Upper lobe of left lung (tissue), 6 donors: ENCODE measurements at regions not wholly inside any gene's neighbourhood (a gene's known extent, or its start where the extent isn't known, plus 50 kb on each side); places are given as distances from the start of the nearest gene placed in this dataset.

ENCODE experiments used
- ATAC-seq, 2 donors: fragments of 200-7000 bp; cut with Tn5 transposase; one replicate each; pipeline ENCODE4 v1.9.1; 2022; ENCODE audit warnings: mild to moderate bottlenecking in 2 of 2, moderate library complexity in 2 of 2; ENCODE audit not compliant: low FRiP score in 2 of 2
- DNase-seq, 2 donors: peaks; one replicate each; pipeline ENCODE4 v3.0.0-alpha.2; 2019 to 2020
- H3K27ac ChIP-seq, 4 donors: fragments of 200-600 bp; sonication (generic); one replicate each; pipeline ENCODE4 v1.5.1; 2016 to 2019
- H3K27me3 ChIP-seq, 4 donors: fragments of 200-600 bp; sonication (generic); one replicate each; pipeline ENCODE4 v1.5.1; 2017 to 2019
- H3K36me3 ChIP-seq, 4 donors: fragments of 200-600 bp; sonication (generic); one replicate each; pipeline ENCODE4 v1.5.1; 2016 to 2019
- H3K4me1 ChIP-seq, 4 donors: fragments of 200-600 bp; sonication (generic); one replicate each; pipeline ENCODE4 v1.5.1; 2018 to 2019
- H3K4me3 ChIP-seq, 4 donors: fragments of 200-600 bp; sonication (generic); one replicate each; pipeline ENCODE4 v1.5.1; 2017 to 2019; ENCODE audit warnings: mild to moderate bottlenecking in 2 of 4, moderate library complexity in 1 of 4
- H3K9me3 ChIP-seq, 4 donors: fragments of 200-600 bp; sonication (generic); one replicate each; pipeline ENCODE4 v1.5.1; 2018 to 2019
- EP300 ChIP-seq, 4 donors: sonication (generic); formaldehyde crosslinking; IDR thresholded peaks; one replicate each; pipeline ENCODE4 v1.5.1; 2017; ENCODE audit warnings: antibody characterized with exemption in 4 of 4, control low read depth in 2 of 4
- POLR2A ChIP-seq, 4 donors: fragments of 450-650 bp; IDR thresholded peaks; one replicate each; pipeline ENCODE4 v1.5.1; 2016 to 2017; ENCODE audit warnings: antibody characterized with exemption in 4 of 4, mild to moderate bottlenecking in 2 of 4
- POLR2AphosphoS5 ChIP-seq, 2 donors: sonication (generic); formaldehyde crosslinking; IDR thresholded peaks; one replicate each; pipeline ENCODE4 v1.5.1; 2017; ENCODE audit warnings: antibody characterized with exemption in 2 of 2
- WGBS, 2 donors: methylation state at CpG; one replicate each; pipeline ENCODE4 v1.1.5; 2017 to 2018; 5-methylcytosine and 5-hydroxymethylcytosine counted together
- TF ChIP-seq, protein P1 (sequence below), 6 experiments: fragments of 450-650 bp in 4 of 6; fragments of 200-600 bp in 2 of 6; sonication (generic) in 2 of 6; IDR thresholded peaks; one replicate each; pipeline ENCODE4 v1.5.1; 2016 to 2019; ENCODE audit warnings: antibody characterized with exemption in 6 of 6
- donor health status: DM: no; HTN: no; CAD: no; lungs with moderate emphysema.
- donor health status: DM: no; HTN: yes; CAD: no; lungs with severe emphysema.

DNA sequence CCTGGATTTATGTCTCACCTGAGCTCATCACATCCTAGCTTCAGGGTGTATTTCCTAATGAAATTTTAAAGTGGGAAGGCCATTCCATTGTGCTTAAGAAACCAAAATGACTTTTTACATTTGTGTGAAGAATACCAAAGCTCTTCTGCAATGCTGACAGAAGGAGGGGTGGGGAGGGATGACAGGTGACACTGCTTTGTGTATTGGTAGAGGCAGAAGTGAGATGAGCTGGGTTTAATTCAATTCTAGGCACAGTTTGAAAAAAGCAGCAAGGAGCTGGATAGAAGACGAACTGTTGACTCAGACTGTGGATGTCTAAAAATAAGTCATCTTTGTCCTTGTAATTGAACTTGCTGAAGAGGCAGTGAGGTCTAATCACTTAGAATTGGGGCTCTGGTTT, 710.3 kb upstream of the KIRREL3 start:
- ATAC-seq (no peak), DNase-seq (no peak)
- H3K27ac ChIP-seq: no peak overlapping the region
- no peaks in the 10 kb centered on the region for H3K27me3 ChIP-seq
- H3K36me3 ChIP-seq: no peaks in the 10 kb centered on the region
- H3K4me3 ChIP-seq: no peak overlapping the region
- TF ChIP-seq, protein P1, sequence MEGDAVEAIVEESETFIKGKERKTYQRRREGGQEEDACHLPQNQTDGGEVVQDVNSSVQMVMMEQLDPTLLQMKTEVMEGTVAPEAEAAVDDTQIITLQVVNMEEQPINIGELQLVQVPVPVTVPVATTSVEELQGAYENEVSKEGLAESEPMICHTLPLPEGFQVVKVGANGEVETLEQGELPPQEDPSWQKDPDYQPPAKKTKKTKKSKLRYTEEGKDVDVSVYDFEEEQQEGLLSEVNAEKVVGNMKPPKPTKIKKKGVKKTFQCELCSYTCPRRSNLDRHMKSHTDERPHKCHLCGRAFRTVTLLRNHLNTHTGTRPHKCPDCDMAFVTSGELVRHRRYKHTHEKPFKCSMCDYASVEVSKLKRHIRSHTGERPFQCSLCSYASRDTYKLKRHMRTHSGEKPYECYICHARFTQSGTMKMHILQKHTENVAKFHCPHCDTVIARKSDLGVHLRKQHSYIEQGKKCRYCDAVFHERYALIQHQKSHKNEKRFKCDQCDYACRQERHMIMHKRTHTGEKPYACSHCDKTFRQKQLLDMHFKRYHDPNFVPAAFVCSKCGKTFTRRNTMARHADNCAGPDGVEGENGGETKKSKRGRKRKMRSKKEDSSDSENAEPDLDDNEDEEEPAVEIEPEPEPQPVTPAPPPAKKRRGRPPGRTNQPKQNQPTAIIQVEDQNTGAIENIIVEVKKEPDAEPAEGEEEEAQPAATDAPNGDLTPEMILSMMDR (IDR thresholded peaks at IDR 0.05): no peak
- TF ChIP-seq POLR2AphosphoS5 (IDR thresholded peaks at IDR 0.05): no peak
- TF ChIP-seq POLR2A (IDR thresholded peaks at IDR 0.05): no peak
- no peak for TF ChIP-seq EP300 (IDR thresholded peaks at IDR 0.05)
- no peaks in the 10 kb centered on the region for H3K9me3 ChIP-seq
- 67 to 90% methylated on average over 1 of the region's 1 CpG for WGBS, 2 donors
- H3K4me1 ChIP-seq: no peaks in the 10 kb centered on the region

DNA sequence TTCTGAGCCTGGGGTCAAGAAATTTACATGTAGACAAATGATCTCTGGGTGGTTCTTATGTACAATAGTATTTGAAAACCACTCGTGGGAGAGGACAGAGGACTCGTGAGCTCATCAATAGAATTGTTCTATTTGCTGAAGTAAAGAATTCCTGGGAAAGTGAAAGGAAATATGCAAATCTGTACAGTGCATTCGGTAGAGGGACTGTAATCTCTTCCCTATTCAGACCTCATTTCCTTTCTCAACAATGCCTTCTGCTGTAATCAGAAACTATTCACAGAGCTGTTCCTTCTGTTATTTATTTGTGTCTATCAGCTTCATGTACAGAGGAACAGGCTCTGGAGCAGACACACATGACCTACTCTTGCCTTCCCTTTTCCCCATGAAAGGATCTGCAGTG, 709.4 kb upstream of the KIRREL3 start:
- DNase-seq (no peak), ATAC-seq (no peak)
- Histone ChIP-seq H3K27me3 (no peaks in the 10 kb centered on the region), H3K36me3 (no peaks in the 10 kb centered on the region), H3K9me3 (no peaks in the 10 kb centered on the region), H3K4me3 (no peak overlapping the region), H3K27ac (no peak overlapping the region), H3K4me1 (no peaks in the 10 kb centered on the region)
- TF ChIP-seq EP300 (IDR thresholded peaks at IDR 0.05) (no peak), POLR2A (IDR thresholded peaks at IDR 0.05) (no peak), POLR2AphosphoS5 (IDR thresholded peaks at IDR 0.05) (no peak)
- TF ChIP-seq, protein P1 (IDR thresholded peaks at IDR 0.05): no peak
- WGBS, 2 donors: 26 to 37% methylated on average over 3 of the region's 3 CpGs

DNA sequence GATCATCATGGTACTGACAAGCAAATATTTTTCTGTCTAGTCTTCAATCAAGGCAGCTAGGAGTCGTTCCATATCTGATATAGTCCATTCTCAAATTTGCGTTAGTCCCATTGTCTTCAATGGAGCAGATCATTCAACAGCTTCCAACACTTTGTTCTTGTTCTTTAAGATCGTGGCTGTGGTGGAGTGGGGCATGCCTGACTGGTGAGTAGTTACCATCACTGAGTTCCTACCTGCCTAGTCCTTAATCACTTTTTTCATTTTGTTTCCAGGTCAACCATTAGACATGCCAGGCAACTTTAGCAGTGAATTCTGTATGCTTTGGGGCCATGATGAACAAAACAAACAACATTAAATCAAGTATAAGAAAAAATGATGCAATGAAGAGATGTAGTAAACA, 693.1 kb upstream of the KIRREL3 start:
- 79 to 84% methylated on average over 3 of the region's 3 CpGs for WGBS, 2 donors
- Histone ChIP-seq H3K27ac (no peak overlapping the region), H3K9me3 (no peaks in the 10 kb centered on the region), H3K4me3 (no peak overlapping the region), H3K4me1 (no peaks in the 10 kb centered on the region), H3K36me3 (no peaks in the 10 kb centered on the region), H3K27me3 (no peaks in the 10 kb centered on the region)
- ATAC-seq (no peak), DNase-seq (no peak)
- TF ChIP-seq POLR2A (IDR thresholded peaks at IDR 0.05) (no peak), POLR2AphosphoS5 (IDR thresholded peaks at IDR 0.05) (no peak), EP300 (IDR thresholded peaks at IDR 0.05) (no peak)
- TF ChIP-seq, protein P1 (IDR thresholded peaks at IDR 0.05): no peak

DNA sequence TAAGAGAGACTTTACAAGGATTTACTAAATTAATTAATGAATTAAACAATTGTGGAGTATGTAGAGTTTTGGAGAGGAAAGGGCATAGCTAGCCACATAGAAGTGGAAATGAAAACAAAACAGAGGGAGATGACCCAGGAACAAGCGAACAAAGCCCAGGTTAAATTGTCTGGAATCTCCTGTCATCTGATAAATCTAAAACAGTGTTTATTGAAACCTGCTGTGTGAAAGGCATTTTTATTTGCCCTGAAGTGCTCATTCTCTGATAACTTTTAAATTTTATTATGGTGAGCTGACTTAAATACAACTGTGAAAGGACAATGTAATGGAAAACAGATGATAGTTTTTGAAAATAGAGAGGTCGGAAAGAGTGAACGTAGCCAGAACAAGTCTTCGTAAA, 682.8 kb upstream of the KIRREL3 start:
- DNase-seq: no peak
- Histone ChIP-seq H3K36me3 (no peaks in the 10 kb centered on the region), H3K4me1 (no peaks in the 10 kb centered on the region), H3K27ac (no peak overlapping the region), H3K27me3 (no peaks in the 10 kb centered on the region), H3K4me3 (no peak overlapping the region), H3K9me3 (no peaks in the 10 kb centered on the region)
- 91 to 92% methylated on average over 4 of the region's 4 CpGs for WGBS, 2 donors
- TF ChIP-seq POLR2AphosphoS5 (IDR thresholded peaks at IDR 0.05): no peak
- TF ChIP-seq, protein P1 (IDR thresholded peaks at IDR 0.05): no peak
- no peak for TF ChIP-seq POLR2A (IDR thresholded peaks at IDR 0.05)
- TF ChIP-seq EP300 (IDR thresholded peaks at IDR 0.05): no peak
- ATAC-seq: no peak

DNA sequence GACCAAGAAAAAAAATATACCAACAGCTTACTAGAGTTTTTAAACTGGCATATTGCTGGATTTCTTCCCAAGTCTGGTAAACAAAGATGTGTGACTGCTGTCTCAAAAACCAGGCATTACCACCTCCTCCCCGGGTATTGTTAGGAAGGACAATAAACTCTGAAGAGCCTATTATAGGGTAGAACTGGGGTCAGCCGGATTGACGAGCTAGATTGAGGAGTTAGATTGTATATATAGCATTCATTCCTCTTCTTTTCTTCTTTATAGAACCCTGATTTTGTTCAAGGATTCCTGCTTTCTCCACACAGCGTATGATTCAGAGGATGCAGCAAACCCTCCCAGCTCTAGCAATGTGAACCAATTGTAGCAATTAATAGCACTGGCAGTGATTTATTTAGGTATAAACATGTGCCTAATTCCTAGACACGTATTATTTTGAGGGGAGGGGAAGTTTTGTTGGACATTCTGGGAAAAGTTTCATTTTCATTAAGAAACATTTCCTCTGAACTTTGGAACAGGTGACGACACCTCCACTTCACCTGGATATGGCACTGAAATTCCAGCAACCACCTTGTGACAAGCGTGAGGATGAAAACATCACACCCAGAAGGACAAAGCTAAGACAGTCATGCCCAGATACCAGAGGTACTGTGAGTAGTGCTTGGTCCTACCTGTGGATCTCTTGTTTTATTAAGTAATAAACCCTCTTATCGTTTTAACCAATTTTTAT, 679.4 kb upstream of the KIRREL3 start:
- 70 to 71% methylated on average over 8 of the region's 8 CpGs for WGBS, 2 donors
- Histone ChIP-seq H3K36me3 (no peaks in the 10 kb centered on the region), H3K9me3 (no peaks in the 10 kb centered on the region), H3K27me3 (no peaks in the 10 kb centered on the region), H3K4me3 (no peak overlapping the region), H3K27ac (no peak overlapping the region), H3K4me1 (peaks cover 0 to 5% (median 0%) of the 10 kb centered on the region in 4 donors)
- DNase-seq (no peak), ATAC-seq (no peak)
- no peak for TF ChIP-seq EP300 (IDR thresholded peaks at IDR 0.05)
- no peak for TF ChIP-seq POLR2AphosphoS5 (IDR thresholded peaks at IDR 0.05)
- TF ChIP-seq, protein P1 (IDR thresholded peaks at IDR 0.05): no peak
- no peak for TF ChIP-seq POLR2A (IDR thresholded peaks at IDR 0.05)
